Endodermal cell (in vitro differentiated cells): ENCODE measurements at regions not wholly inside any gene's neighbourhood (a gene's known extent, or its start where the extent isn't known, plus 50 kb on each side); places are given as distances from the start of the nearest gene placed in this dataset.

Experiments
- DNase-seq: peaks from one replicate; pipeline ENCODE4 v3.0.0-alpha.2; 2017
- H3K27ac ChIP-seq: 2 replicates; pipeline ENCODE4 v1.5.1; 2013; ENCODE audit warnings: mild to moderate bottlenecking, low read depth, low read length, moderate library complexity
- H3K27me3 ChIP-seq: 2 replicates; pipeline ENCODE4 v1.6.1; 2013; ENCODE audit warnings: mild to moderate bottlenecking, low read length, moderate library complexity; ENCODE audit not compliant: insufficient read depth, control insufficient read depth, poor library complexity, severe bottlenecking
- H3K36me3 ChIP-seq: 2 replicates; pipeline ENCODE4 v1.7.0; 2013; ENCODE audit warnings: mild to moderate bottlenecking, low read length, moderate library complexity; ENCODE audit not compliant: control insufficient read depth, insufficient read depth
- H3K4me1 ChIP-seq: one replicate; pipeline ENCODE4 v1.7.0; 2013; ENCODE audit warnings: low read length; ENCODE audit not compliant: control insufficient read depth, insufficient read depth
- H3K4me3 ChIP-seq: 2 replicates; pipeline ENCODE4 v1.5.1; 2013; ENCODE audit warnings: mild to moderate bottlenecking, low read length, moderate library complexity
- H3K9ac ChIP-seq: 2 replicates; pipeline ENCODE4 v1.6.1; 2013; ENCODE audit warnings: mild to moderate bottlenecking, low read length, moderate library complexity; ENCODE audit not compliant: poor library complexity, severe bottlenecking; ENCODE audit errors: extremely low read depth
- H3K9me3 ChIP-seq: 2 replicates; pipeline ENCODE4 v1.6.1; 2013; ENCODE audit warnings: mild to moderate bottlenecking, low read length, moderate library complexity; ENCODE audit not compliant: control insufficient read depth
- H3K27ac Mint-ChIP-seq: 2 replicates; pipeline ENCODE4 v1.8.0; 2020; ENCODE audit warnings: mixed read lengths
- H3K27me3 Mint-ChIP-seq: 2 replicates; pipeline ENCODE4 v1.8.0; 2021; ENCODE audit warnings: mild to moderate bottlenecking, mixed read lengths; ENCODE audit not compliant: insufficient read depth
- H3K36me3 Mint-ChIP-seq: 2 replicates; pipeline ENCODE4 v1.8.0; 2020; ENCODE audit warnings: low read depth, mixed read lengths
- H3K4me1 Mint-ChIP-seq: 2 replicates; pipeline ENCODE4 v1.8.0; 2020; ENCODE audit warnings: mixed read lengths
- H3K4me3 Mint-ChIP-seq: 2 replicates; pipeline ENCODE4 v1.8.0; 2020; ENCODE audit warnings: mild to moderate bottlenecking, moderate library complexity, mixed read lengths
- H3K9me3 Mint-ChIP-seq: 2 replicates; pipeline ENCODE4 v1.8.0; 2020; ENCODE audit warnings: mild to moderate bottlenecking, mixed read lengths
- CTCF ChIP-seq: fragments of 200-600 bp; sonication (generic); conservative IDR thresholded peaks from 2 replicates; pipeline ENCODE4 v1.5.0; 2021; ENCODE audit warnings: antibody characterized with exemption, mild to moderate bottlenecking
- WGBS, 2 experiments: methylation state at CpG; one replicate each; pipeline versions ENCODE4 v1.1.5 to v1.1.7; 2013; ENCODE audit warnings: missing lambda C conversion rate in 2 of 2, mixed read lengths in 1 of 2; ENCODE audit not compliant: insufficient coverage in 1 of 2, insufficient read length in 1 of 2; 5-methylcytosine and 5-hydroxymethylcytosine counted together

- no peak for DNase-seq
- no peak for TF ChIP-seq CTCF
- Histone ChIP-seq H3K4me3 (no peak overlapping the region), H3K9ac (no peak overlapping the region), H3K27me3 (no peaks in the 10 kb centered on the region), H3K27ac (no peak overlapping the region), H3K9me3 (no peaks in the 10 kb centered on the region), H3K36me3 (no peaks in the 10 kb centered on the region), H3K4me1 (no peaks in the 10 kb centered on the region)
- H3K4me3 Mint-ChIP-seq: no peak overlapping the region
- no peaks in the 10 kb centered on the region for H3K36me3 Mint-ChIP-seq
- H3K27me3 Mint-ChIP-seq: peaks cover 8% of the 10 kb centered on the region
- no peaks in the 10 kb centered on the region for H3K4me1 Mint-ChIP-seq
- no peak overlapping the region for H3K27ac Mint-ChIP-seq
- WGBS, 2 experiments: 91 to 97% methylated on average over 8 to 10 of the region's 10 CpGs
- H3K9me3 Mint-ChIP-seq: no peaks in the 10 kb centered on the region
These were observed 84.5 kb upstream of the EGLN3 start for GRCh38 chr14:34035177-34035933.

- H3K27me3 ChIP-seq: no peaks in the 10 kb centered on the region
These were observed 83.7 kb upstream of the EGLN3 start for GRCh38 chr14:34034447-34035176.

GRCh38 chr14:34032720-34033119, 81.8 kb upstream of the EGLN3 start:
- Histone ChIP-seq H3K27me3 (no peaks in the 10 kb centered on the region), H3K4me3 (no peak overlapping the region), H3K9me3 (no peaks in the 10 kb centered on the region), H3K27ac (no peak overlapping the region), H3K9ac (no peak overlapping the region), H3K4me1 (no peaks in the 10 kb centered on the region), H3K36me3 (no peaks in the 10 kb centered on the region)
- peaks cover 3% of the 10 kb centered on the region for H3K4me1 Mint-ChIP-seq
- WGBS, 2 experiments: 66 to 86% methylated on average over 3 to 5 of the region's 5 CpGs
- TF ChIP-seq CTCF: no peak
- H3K4me3 Mint-ChIP-seq: no peak overlapping the region
- DNase-seq: no peak
- H3K27me3 Mint-ChIP-seq: peaks cover 6% of the 10 kb centered on the region
- H3K9me3 Mint-ChIP-seq: no peaks in the 10 kb centered on the region
- no peaks in the 10 kb centered on the region for H3K36me3 Mint-ChIP-seq
- H3K27ac Mint-ChIP-seq: no peak overlapping the region

More at GRCh38 chr14:34034447-34035176, 83.7 kb upstream of the EGLN3 start:
- Histone ChIP-seq H3K4me3 (no peak overlapping the region), H3K9ac (no peak overlapping the region), H3K36me3 (no peaks in the 10 kb centered on the region), H3K9me3 (no peaks in the 10 kb centered on the region), H3K27ac (no peak overlapping the region), H3K4me1 (no peaks in the 10 kb centered on the region)
- no peak for TF ChIP-seq CTCF
- H3K4me3 Mint-ChIP-seq: no peak overlapping the region
- no peak for DNase-seq
- H3K27ac Mint-ChIP-seq: no peak overlapping the region
- H3K9me3 Mint-ChIP-seq: no peaks in the 10 kb centered on the region
- no peaks in the 10 kb centered on the region for H3K36me3 Mint-ChIP-seq
- peaks cover 2% of the 10 kb centered on the region for H3K4me1 Mint-ChIP-seq
- H3K27me3 Mint-ChIP-seq: peaks cover 4% of the 10 kb centered on the region
- WGBS, 2 experiments: 93 to 96% methylated on average over 9 to 11 of the region's 11 CpGs
